CMK (cell line): ENCODE measurements at regions not wholly inside any gene's neighbourhood (a gene's known extent, or its start where the extent isn't known, plus 50 kb on each side); places are given as distances from the start of the nearest gene placed in this dataset.
"Not testable (repeated sequence)": the region's sequence is repeated elsewhere in the genome, so short reads cannot be mapped to it uniquely, and the experiment has no call there.

Experiments
- DNase-seq: peaks from one replicate; pipeline ENCODE4 v3.0.0-alpha.2; 2010; ENCODE audit warnings: low read depth

DNA sequence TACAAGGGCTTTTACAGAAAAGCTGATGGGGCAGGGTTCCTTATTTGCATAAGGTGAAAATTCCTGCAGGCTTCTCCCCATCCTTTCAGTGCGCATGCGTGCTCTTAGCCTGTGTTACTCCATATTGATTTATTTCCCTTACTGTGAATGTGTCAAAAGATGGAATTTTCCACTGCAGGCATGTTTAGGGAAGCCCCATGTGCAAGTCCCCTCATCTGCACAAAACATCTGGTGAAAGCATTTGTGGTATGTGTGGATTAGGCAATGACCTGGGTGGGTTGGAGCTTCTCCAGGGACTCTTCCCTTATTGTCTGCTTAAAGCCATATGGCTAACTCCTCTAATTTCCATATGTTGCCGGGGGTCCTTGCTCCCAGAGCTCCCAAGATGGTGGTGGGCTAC is 912.7 kb upstream of the LRFN5 start:
- no peak for DNase-seq

DNA sequence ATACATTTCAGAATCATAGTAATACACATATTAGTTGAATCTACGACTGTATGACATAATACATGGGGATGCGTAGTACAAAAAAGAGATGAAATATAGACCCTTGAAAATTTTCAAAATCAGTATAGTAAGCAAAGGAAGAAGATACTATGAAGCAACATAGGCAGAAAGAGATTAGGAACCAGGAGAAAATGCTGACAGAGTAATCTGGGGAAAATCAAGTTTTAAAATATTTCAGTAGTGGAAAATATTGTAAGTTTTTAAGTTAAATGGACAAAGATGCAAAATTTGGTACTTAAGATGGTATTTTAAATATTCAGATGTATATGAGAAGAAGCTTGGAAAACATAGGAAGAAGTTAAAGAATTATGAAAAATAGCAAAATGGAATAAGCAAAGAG is 915.6 kb upstream of the LRFN5 start:
- no peak for DNase-seq

DNA sequence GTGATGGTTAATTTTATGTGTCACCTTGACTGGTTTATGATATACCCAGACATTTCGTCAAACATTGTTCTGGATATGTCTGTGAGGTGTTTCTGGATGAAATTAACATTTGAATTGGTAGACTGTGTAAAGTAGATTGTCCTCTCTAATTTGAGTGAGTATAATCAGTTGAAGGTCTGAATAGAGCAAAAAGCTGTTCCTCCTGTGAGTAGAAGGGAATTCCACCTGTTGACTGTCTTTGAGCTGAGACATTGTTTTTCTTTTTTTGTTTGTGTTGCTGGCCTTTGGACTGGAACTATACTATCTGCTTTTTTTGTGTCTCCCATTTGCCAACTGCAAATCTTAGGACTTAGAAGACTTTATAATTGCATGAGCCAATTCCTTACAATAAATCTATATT is 920.9 kb upstream of the LRFN5 start:
- no peak for DNase-seq

DNA sequence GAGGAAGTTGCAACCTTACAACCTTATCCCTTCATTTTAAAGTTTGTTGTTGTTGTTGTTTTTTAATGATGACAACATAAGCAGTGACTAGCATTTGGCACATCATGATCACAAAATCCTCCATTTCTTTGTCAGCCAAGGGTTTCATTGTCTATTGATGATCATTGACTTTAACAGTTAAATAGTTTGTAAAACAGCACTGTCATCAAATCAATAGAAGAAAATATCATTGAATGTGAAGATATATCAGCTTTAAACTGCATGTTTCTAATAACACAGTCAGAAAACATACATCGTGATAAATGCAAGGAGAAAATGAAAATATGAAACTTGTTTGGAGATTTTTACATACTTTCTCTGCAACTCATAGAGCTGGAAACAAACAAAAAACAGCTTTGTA is 922.3 kb upstream of the LRFN5 start:
- no peak for DNase-seq

DNA sequence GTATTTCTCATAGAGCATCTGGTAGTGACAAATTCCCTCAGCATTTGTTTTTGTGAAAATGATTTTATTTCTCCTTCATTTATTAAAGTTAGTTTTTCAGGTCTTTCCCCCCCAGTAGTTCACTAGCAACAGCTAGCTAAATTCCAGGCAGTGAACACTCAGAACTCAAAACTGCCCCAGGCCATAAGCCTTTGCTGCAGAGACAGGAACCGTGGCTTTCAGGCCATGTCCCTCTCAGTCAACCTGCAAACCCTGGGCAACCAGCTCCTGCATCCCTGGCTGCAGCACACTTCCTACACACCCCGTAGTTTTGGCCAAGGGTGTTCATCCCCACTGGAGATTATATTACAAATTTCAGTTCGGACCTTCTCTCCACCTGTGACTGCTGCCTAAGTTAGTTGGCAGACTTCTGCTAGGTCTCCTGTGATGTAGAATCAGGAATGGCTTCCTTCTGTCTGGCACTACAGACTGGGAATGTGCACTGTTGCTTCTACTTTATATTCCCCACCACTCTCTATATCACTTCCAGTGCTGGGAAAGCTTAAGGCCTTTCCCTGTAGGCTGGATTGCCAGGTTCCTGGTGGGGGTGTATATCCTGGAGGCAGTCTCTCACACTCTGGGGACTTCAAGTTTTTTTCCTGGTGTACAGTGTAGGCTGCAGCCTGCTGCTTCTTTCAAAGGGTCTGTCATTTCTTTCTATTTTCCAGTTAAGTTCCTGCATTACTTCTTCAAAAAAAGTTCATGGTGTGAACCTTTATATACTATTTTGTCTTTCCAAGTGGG is 924.4 kb upstream of the LRFN5 start:
- no peak for DNase-seq

DNA sequence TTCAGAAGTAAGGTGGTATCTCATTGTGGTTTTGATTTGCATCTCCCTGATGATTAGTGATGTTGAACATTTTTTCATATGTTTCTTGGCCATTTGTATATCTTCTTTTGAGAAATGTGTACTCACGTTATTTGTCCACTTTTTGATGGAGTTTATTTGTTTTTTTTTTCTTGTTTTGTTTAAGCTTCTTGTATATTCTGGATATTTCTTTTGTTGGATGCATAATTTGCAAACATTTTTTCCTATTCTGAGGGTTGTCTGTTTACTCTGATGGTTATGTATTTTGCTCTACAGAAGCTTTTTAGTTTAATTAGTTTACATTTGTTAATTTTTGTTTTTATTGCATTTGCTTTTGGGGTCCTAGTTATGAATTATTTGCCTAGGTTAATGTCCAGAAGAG is 927.4 kb upstream of the LRFN5 start:
- DNase-seq: no peak

DNA sequence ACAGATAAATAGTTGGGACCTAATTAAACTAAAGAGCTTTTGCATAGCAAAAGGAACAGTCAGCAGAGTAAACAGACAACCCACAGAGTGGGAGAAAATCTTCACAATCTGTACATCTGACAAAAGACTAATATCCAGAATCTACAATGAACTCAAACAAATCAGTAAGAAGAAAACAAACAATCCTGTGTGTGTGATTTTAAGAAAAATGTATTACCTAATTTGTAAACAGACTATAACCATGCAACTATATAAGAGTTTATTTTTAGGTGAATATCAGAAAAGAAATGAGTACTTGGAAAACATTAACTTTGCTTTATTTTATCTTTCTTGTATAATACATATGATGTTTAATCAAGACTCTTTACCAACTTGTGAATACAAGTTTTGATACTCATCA is 929.5 kb upstream of the LRFN5 start:
- not testable (repeated sequence) for DNase-seq

DNA sequence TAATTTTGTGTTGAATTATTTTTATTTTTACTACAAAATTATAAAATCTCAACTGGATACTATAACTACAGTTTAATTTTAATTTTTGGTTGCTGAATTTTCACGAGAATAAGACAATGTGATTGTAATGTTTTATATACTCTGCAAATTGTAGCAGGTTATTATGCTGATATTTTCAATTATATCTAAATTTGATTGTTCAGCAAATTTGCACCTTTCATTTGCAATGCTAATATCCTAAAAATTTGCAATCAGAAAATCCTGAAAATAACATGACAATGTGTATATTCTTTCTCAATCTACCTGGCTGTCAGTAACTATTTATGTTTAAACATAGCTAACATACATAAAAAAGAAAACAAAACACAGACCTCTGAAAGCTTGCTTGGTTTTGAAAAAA is 932.2 kb upstream of the LRFN5 start:
- DNase-seq: no peak

DNA sequence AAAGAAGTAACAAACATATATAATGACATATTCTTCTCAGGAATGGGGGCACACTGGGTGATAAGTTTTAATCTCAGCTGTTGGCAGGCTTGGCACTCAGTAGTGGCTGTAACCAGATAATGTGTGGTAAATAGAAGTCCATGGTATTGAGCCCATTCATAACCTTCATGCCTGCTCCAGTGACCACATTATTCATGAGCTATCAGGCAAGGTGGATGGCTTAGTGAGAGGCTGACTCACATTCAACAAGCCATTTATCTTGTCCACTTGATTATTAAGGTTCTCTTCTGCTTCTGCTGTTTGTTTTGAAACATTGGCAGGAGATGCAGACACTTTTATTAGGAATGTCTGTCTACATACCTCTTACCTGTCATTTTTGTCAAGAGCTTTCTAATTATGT is 950.4 kb upstream of the LRFN5 start:
- no peak for DNase-seq

DNA sequence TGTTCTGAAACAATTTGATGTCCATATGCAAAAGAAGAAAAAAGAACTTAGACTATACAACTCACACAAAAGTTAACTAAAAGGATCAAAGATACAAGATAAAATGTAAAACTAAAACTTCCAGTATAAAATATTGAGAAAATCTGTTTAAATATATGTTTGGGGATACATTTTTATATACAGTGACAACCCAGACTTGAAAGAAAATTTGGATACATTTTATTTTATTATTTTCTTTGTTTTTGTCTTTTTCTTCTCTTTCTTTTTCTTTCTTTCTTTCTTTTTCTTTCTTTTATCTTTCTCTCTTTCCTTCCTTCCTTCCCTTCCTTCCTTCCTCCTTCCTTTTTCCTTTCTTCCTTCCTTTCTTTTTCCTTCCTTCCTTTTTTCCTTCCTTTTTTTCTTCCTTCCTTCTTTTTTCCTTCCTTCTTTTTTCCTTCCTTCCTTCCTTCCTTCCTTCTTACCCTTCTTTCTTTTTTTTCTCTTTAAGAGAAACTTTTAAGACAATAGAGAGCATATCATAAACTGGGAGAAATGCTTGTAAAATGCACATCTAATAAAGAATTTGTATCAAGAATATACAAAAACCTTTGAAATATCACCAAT is 954.5 kb upstream of the LRFN5 start:
- DNase-seq: no peak

DNA sequence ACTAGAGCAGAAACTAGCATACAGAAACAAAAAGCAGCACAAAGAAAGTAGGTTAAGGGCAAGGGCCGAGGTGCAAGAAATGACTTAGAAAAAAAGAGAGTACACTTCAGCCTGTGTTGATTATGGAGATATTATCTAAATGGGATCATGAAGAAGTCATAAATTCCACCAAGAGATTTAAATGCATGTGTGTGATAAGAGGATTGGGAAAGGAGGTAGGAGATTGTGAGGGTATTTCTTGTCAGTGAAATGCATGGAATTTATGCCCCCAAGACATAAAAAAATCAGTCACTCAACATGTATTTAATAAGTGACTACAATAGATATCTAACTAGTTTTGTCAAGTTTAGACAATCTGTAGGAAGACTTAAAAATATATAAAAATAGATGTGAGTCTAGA is 976.2 kb upstream of the LRFN5 start:
- DNase-seq: no peak

DNA sequence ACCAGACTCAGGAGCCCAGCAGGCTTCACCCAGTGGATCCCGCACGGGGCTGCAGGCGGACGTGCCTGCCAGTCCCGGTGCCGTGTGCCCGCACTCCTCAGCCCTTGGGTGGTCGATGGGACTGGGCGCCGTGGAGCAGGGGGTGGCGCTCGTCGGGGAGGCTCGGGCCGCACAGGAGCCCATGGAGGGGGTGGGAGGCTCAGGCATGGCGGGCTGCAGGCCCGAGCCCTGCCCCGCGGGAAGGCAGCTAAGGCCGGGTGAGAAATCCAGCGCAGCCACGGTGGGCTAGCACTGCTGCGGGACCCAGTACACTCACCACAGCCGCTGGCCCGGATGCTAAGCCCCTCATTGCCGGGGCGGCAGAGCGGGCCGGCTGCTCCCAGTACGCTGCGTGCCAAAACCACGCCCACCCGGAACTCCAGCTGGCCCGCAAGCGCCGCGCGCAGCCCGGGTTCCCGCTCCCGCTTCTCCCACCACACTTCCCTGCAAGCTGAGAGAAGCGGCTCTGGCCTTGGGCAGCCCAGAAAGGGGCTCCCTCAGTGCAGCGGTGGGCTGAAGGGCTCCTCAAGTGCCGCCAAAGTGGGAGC is 977.0 kb upstream of the LRFN5 start:
- DNase-seq: not testable (repeated sequence)

DNA sequence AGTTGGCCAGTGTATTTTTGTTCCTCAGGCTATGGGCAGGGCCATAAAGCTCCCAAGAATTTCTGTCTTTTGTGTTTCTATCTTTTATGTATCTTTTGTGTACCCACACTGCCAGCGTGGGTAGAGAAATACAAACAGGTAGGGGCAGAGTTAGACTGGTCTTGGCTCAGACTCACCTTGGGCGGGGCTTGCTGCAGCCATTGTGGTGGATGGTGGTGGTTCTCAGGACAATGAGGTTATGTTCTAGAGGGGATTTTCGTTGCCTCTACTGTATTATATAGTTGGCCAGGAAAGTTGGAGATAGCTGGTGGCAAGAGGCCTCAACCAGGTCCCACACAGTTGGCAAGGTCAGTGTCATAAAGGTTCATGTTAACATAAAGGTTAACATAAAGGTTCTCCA is 977.5 kb upstream of the LRFN5 start:
- DNase-seq: no peak

DNA sequence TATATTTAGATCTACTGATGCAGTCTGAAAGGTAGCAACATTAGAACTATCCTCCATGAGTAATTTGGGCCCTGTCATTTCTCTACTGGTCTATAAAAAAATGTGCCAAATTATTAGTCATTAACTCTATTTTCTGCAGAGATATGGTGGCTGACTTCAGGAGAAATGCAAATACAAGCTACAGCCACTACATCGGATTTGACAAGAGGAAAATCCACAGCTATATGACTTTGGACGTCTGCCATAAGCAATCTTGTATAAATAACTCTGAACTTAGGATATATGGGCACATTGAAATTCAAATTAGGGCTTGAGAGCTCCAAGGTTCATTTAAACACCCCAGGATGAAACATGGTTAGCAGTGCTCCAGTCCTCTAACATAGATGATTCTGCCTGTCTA is 983.0 kb upstream of the LRFN5 start:
- DNase-seq: no peak

DNA sequence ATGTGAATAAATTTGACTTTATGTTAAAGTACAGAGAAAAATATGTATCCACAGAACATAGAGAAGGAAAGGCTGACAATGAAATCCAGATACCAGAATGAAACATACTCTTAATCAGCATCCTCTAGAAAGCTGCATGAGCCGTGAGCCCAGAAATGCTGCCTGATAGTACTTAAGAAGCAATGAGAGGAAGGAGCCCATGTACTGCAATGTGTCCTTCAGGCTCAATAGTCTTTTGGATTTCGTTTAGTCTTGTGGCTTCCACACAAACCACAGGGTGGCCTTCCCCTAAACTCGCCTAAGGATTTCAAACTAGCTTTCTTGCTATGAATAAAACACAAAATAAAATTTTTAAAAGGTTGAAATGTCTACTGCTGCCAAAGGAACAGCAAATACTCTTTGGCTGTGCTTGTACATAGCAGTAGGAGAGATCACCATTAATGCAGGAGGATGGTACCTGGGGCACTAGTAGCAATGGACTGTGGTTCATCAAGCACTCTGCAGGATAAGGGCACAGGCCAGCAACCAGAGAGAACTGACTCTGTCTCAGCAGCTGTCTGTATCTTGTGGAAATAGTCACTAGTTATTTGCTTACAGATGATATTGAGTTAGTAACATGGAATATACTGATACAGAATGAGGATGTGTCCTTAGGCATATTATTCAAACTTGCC is 988.3 kb upstream of the LRFN5 start:
- DNase-seq: no peak

DNA sequence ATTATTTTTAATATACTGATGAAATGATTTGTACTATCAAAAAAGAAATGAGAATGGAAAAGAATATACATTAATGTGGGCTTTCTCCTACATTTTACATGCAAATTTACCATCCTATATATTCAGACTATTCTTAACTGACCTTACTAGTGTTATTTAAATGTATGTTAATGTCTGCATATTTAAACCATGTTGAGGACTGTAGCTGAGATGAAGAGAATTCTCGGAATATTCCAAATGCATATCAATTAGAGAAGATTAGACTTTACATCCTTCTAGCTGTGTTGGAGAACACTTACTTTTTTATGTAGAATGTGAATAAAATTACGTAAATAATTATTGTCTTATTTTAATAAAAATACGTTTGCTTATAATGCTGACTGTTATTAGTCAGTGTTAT is 990.1 kb upstream of the LRFN5 start:
- no peak for DNase-seq

DNA sequence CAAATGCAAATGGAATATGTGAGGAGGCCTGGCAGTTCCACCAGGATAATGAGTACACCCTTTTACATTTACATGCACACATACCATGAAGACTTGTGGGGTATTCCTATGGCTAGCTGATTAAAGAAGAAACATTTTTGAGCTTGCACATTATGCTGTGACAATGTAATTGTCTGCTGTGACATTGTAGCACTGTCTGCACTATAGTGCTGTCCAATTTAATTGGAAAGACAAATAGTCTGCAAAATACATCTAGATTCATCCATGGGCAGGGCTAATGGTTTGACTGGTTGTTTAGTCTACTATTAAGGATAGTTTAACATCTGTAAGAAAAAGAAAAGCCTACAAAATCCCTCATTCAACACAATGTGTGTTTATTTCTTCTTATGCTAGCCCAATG is 1005.6 kb upstream of the LRFN5 start:
- DNase-seq: no peak

DNA sequence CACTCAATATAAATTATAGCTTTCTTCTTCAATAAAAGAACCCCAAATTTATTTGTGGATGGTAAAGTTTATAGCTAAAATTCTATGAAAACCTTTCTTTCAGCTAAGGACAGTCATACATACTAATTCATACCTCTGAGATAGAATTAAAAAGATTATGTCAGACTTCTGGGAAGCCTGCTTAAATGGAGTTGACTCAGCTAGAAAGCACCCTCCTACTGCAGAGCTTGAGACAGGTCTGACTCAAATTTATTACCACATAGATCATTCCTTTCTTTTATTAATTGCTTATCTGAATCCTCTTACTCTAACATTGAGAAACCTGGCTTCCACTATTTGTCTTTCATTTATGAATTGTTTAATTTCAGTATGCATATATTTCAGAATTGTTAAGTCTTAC is 1007.0 kb upstream of the LRFN5 start:
- no peak for DNase-seq

DNA sequence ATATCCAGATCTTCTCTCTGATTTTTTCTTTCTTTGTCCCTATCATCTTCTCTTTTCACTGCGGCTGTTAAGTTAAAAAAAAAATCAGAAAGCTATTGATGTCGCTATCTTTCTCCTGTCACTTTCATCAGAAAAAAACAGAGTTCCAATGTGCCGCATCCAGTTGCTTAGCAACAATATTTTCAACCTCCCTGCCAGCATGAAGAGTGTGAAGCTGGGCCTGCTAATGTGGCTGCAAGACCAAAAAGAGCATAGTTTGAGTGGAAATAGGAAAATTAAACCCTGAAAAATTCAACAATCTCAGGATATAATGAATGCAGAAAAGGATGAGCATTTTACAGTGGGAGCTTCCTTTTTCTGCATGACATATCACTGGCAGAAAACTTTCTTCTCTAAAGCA is 1025.4 kb upstream of the LRFN5 start:
- no peak for DNase-seq

DNA sequence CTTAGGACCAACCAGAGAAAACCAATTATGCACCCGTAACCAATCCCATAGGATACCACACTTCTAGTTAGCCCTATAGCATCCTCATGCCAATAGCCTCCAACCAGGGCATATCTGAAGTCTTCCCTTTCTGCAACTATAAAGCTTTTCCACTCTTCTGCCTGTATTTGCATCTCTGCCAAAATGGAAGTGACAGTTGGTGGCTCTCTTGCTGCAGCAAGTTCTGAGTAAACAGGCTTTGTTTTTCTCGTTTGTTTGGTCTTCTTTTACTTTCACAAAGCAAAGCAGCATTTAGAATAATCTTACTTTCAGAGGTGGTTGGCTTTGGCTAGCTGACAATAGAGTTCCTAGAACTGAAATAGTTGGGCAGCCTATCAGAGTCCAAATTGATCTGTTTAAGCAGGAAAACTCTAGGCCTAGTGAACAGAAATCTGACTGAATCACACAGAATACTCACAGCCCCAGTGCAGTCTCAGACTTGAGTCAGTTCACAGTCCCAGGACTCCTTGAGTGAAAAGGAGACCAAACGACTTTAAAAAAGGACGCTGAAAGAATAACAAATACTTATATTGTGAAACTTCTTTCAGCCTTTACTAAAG is 1029.7 kb upstream of the LRFN5 start:
- DNase-seq: no peak

DNA sequence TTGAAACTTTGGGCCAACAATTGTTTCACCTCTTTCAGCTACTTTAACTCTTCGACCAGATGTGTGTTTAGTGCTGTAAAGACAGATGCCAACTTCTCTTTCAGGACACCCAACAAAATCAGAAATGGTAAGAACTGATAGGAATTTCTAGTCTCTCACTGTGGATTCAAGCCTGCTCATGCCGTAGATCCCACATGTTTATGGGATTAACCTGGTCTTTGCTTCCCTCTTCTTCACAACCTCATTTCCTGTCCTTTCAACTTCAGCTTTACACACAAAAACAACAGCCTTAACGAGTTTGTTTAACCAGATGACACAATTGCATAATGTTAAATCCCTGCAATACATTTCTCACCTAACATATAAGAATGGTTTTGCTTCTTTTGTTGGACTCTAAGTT is 1031.9 kb upstream of the LRFN5 start:
- DNase-seq: no peak

DNA sequence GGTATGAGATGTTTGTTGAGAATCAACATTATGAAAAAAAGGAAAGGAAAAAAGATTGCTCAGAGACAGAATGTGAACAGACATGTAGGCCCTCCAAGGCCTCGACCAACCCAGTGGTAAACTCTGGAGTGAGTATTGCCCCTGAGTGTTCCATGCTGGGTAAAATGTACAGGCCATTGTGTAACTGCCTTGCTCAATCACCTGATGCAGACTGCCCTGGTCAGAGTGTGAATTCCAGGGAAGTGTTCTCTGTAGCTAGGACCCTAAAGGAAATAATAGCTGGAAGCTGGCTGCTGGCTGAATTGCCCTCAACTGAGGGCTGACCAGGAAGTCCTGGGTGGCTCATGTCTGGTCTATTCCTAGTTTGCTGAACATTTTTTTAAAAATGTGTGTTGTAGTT is 1081.4 kb upstream of the LRFN5 start:
- no peak for DNase-seq

DNA sequence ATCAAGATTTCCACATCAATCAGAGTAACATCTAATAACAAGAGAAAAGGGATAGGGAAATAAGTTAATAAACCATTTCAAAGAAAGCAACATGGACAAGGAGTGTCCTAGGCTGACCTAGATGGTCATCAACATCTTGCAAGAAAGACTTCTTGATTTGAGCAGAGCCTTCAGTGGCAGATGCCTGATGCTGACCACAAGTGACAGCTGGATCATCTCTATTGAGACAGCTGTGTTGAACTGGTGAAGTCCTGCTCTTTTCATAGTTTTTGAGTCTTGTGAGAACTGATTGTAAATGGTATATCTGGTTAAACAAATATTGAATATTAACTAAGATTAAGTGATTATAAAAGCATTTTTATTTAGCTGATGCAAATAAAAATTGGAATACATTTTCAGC is 1083.6 kb upstream of the LRFN5 start:
- DNase-seq: no peak
